GM18502 (cell line): ENCODE measurements at regions not wholly inside any gene's neighbourhood (a gene's known extent, or its start where the extent isn't known, plus 50 kb on each side); places are given as distances from the start of the nearest gene placed in this dataset.

ENCODE experiments used
- ATAC-seq: cut with Tn5 transposase; IDR thresholded peaks from one replicate; pipeline ENCODE4 v1.9.1; 2021; ENCODE audit warnings: mild to moderate bottlenecking; ENCODE audit not compliant: unreplicated experiment, poor library complexity

DNA sequence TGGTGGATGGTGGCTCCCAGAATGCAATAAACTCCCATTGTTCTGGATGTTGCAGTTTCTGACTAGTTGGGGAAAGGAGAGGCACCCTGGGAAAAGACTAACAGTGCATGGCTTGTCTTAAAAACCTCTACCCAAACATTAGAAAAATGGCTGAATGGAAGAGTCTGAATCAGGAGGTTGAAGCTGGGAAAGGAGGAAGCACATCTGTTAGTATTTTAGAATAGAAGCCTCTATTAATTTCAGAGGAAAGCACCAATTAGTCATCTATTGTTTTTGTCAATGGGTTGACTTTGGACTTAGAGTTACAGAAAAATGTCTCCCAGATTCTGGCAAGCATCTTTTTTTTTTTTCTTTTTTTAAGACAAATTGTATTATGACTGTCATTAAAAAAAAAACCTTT is 56.1 kb upstream of the ELMO1 start:
- ATAC-seq, result no peak

DNA sequence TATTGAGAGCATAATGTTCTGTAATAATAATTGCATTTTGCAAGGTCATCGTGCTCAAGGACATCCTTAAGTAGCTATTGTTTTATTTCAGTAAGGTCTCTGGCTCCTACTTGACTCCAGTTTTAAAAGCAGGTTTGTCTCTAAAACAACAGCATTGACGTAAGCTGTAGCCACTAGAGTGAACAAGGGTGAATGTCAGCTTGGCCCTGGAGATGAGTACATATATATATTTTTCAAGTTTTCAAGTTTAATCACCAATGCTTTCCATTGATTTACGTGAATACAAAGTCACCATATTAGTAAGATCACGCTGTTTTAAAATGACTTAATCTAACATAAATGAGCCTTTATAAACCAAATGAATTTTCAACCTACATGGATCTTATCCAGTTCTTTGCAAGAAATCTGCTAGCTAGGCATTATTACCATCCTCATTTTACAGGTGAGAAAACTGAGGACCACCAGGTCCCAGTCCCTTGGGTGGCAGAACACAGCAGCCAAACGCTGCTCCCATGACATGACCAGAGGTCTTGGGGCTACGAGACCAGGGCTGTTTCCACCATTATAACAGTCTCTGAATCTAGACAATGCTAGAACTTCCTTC is 57.2 kb upstream of the ELMO1 start:
- ATAC-seq, result no peak

DNA sequence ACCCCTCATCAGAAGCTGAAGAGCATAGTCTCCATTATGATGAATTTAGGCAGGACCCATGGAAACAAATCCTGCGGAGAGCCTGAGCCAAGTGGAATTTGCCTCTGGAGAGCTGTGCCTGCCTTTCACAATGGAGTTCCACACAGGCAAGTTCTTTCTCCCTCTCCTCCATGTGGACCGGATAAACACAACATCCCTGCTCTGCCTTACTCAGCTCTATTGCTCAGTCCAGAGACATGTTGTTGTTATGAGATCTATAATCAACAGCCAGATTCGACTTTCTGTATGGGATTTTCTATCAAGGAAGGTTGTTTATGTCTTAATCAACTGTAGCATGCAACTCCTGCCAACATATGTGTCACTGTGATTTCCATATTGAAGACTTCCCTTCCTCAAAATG is 59.5 kb upstream of the ELMO1 start:
- ATAC-seq, result no peak

DNA sequence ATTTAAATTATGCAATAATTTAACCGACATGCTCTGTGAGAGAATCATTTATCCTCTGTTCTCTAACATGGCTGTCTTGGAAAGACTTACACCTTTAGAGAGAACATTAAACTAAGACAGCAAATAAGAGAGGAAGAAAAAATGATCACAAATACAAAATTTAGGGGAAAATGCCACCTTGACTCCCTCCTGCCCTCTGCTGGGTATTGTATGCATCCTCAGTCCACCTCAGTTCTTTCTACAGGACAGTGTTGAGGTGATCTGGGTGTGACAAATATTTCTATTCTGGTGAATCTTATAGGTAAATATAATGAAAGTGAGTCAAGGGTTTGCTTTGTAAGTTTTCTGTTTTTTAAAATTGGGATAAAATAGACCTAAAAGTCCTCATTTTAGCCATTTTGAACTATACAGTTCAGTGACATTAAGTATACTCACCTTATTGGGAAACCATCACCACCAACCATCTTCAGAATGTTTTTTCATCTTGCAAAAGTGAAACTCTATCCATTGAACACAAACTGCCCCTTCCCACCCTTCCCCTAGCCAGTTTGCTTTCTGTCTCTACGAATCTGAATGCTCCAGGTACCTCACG is 61.5 kb upstream of the ELMO1 start:
- ATAC-seq, result no peak

DNA sequence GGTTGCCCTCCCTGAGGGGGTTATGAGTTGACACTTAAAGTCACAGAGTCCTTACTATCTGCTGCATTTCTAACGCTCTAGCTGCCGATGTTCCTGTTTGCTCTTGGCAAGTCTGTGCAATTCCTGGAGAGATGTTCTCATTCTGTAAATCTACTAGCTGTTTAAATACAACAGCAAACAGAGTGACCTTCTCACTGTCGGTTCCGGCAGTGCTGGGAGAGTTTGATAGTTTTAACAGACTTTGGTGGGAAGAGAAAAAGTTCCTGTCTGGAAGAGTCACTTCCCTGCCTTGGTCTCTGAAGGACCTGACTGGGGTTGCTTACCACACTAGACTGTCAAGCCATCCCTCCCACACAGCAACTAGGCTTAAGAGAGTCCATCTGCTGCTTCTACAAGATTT is 63.3 kb upstream of the ELMO1 start:
- ATAC-seq, result no peak

DNA sequence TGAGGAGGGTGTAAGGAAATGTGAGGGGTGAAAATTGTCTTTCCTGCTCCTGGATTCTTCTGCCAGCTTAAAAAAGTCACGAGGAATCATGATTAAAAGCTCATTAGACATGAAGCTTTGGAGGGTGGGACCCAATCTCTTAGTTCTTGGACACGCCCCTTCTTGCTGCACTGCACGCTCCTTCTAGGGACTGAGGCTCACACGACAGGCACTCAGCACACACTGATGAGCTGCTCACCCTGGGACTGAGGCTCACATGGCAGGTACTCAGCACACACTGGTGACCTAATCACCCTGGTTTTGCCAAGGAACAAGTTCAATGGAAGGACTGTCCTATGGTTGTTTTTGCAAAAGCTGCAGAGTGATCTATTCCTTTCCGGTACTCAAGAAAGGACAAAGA is 65.8 kb upstream of the ELMO1 start:
- no peak for ATAC-seq

DNA sequence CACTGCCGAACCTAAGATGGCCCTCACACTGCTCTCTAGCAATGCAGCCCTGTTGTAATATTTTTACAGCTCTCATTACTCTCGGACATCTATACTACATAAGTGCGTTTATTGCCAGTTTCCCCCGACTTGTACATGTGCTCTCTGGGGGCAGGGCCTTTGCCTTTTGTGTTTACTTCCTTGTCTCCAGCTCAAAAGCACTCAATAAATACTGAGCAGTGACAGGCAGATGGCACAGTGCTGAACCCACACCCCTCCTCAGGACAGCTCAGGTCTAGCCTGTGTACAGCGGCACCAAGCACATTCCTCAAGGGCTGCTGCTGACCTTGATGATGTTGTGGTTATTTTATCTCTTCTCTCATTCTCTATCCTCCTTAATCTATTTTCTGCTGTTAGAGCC is 68.0 kb upstream of the ELMO1 start:
- no peak for ATAC-seq

DNA sequence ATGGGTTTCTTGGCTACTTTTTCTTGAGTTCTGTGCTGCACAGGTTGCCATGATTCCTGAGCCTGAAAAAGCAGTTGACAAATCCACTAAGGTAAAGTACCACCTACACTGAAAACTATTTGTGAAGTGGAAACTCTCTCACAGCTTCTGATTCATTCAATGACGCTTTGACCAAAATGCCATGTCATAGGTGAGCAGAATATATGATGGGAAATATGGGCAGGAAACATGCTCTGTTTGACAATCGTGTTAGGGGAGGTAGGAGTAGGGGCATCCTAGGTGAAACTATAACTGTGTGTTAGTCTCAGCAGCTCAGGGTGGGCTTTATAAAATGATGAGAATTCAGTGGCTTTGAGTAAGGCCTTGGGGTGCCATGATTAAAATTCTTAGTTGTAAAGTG is 69.6 kb upstream of the ELMO1 start:
- no peak for ATAC-seq

DNA sequence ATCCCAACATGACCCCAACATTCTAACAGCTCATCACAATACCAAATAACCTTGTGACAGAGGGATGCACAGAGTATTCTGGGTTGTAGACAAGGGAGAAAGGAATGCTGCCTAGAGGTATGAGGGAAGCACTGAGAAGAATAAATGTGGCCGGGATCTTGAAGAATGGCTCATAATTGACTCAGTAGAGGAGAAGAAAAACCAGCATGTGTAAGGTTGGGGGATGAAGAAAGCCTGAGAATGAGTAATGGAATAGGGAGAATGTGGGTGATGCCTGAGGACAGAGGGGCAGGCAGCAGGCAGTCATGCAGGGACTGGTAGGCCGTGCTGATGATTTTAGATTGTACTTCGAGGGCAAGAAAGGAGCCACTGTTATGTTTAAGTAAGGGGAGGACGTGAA is 75.4 kb upstream of the ELMO1 start:
- ATAC-seq, result no peak

DNA sequence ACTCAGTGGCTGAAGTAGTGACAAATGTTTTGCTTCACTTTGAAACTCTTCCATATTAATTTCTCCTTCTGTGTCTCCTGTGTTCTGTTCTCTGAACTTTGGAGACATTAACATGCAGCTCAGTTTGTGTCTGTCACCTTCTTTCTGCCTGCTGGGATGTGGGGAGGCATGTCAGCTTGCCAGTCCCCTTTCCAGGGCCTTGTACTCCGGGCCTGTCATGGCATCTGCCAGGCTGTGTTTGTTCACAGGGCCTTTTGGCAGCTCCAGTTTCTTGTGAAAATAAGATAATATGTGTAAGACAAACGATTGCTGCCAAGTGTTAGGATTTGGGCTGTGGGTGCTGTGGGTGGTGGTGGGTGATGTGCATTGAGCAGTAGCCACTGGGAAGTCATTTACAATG is 76.1 kb upstream of the ELMO1 start:
- ATAC-seq, result no peak

DNA sequence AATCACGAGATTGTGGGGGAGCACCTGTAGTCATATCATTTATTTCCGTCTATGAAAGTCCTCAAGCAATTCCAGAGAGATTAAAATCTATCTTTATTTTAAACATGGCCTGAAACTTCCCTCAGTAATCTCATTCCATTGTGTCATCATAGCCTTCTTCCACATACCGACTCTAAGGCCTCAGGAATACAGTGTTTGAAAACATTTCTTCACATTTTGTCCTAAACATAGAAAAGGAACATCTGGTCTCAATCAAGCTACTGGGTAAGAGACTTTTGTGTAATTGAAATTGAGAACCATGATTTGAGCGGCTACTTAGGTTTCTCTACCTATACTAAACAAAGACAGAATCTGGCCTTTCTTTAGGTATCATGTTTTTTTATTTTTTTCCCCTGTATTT is 78.0 kb upstream of the ELMO1 start:
- ATAC-seq, result no peak

DNA sequence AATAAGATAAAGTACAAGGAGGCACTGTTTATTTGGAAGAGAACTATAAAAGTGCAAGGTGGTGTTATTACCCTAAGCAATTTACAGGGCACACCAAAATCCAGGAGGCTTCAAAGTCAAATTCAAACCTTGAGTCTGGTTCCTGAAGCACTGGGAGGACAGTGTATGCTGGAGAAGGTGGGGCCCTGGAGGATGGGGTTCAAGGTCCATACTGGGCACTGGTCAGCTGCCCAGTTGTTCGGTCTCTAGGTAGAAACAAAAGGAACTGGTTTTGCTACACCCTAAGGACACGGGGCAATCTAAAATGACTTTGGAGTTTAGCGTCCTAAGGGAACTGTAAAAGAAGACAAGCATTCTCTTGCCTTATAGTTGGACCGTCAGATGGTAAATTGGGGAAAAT is 78.4 kb upstream of the ELMO1 start:
- ATAC-seq, result no peak

DNA sequence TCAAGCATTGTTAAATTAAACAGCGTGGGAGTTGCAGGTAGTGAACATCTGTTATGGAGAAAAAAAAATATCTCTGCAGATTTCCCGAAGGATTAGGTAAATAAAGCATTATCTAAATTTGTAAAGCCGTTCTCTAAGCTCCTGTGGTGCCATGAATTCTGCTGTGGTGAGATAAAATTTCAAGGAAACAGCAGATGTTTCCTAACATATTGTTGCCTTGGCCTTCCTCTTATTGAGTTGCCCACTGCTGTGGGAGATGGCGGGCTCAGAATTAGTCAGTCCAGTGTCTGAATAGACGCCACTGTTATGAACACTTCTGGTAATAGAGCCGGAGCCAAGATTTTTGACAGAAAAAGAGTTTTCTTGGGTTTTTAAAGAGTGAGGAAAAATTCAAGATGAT is 82.6 kb upstream of the ELMO1 start:
- no peak for ATAC-seq

DNA sequence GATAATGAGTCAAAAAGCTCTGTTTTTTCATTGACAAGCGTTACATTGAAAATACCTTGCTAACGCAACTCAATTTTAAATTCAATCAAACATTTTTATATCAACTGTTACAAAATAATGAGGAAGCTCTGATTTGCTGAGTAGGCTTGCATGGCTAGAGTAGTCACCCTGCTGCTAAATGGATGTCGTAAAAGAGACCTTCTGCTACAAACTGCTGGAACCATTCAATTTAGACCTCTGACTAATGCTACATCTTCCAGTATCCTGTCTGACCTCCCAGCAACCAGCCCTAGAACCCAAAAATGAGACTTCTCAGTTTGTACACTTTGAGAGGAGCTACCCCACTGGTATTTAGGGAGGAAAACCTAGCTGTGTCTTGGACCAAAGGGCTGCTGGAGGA is 84.0 kb upstream of the ELMO1 start:
- no peak for ATAC-seq

DNA sequence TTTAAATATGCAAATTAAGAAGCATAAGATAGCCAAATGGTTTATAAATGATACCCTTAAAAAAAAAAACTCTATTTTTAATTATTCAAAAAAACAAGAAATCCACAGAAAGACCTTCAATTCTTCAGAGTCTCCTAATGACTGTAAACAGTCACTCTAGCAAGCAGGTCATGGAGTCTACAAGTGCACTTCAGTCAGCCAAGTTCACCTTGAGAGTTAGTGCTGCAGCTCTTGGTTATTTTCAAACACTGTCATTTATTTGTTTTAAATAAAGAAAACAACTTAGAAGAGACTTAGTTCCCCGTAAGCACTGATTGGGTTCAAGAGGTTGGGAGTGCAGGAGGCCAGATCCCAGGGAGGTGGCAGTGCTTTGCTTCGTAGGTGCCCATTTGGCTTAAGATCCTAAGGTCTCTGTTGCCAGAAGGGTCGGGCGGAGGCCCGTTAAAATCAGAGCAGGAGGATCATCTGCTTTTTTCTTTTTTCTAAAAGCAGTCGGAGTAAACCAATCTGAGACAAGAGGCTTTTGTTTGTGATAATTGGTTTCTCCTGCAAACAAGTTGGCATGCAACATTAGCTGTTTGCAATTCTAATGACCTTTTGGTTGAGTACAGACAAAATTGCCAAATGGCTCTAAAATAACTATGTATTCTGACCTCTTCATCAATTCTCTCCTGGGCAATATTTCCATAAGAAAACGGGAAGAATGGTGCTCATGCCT is 86.4 kb upstream of the ELMO1 start:
- no peak for ATAC-seq

DNA sequence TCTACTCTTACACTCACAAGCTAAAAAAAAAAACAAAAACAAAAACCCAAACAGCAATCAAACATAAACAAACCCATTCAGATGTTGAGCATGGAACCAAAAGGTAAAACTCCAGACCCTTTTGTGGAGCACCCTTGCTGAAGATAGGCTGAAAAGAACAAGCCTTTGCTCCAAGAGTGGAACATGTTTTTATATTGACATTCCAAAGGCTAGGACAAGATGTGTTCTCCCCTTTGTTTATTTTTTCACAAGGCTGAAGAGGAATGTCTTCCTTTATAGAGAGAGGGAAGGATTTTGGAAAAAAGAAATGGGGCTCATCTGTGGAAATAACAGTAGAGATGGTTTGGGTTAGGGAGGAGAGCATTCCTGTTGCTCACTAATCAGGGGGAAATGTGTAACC is 87.2 kb upstream of the ELMO1 start:
- no peak for ATAC-seq

DNA sequence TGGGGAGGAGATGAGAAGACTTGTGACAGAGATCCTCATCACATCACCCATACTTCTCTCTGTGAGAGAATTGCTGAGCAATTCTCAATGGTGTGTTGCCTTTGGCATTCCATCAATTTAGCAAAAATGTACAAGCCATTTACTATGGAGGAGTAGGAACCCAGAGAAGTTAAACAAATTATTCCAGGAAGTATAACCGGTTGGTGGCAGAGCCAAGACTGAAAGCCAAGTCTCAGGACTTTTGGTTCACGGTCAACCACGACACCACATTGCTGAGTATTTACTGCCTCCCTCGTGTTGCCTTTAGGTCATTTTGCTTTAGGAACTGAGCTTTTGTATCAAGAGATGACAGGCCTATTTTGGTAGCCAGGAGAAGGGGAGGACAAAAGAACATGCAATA is 88.0 kb upstream of the ELMO1 start:
- no peak for ATAC-seq

DNA sequence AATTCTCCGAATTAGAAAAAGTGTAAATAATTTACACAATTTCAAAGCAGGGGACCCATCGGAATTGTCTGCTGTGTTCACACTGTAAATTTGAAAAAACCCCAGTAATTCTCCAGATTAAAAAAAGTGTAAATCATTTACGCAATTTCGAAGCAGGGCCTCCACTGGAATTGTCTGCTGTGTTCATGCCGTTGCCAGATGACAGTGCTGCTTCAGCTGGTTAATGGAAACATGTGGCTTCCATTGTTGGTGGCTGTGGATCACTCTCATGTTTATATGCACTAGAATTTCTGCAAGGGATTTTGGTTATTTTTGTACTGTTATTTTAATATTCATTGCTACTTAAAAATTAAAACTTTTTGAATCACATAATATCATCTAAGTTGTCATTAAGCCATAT is 88.8 kb upstream of the ELMO1 start:
- ATAC-seq, result no peak

DNA sequence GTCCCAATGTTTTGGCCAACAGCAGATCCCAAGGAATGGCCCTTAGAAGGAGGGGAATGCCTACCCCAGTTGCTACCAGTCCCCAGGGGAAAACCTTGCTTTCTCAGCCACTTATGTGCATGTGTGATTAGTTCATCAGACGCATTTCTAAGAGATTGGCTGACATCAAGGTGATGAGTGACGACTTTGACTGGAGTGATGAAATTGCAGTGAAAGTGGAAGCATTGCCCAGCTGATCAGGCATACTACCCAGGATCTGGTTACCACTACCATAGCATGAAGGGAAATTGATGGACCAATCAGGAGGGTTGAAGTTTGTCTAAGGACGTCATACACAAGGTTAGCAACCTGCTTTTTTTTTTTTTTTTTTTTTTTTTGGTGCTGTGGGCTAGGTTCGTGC is 90.3 kb upstream of the ELMO1 start:
- no peak for ATAC-seq

DNA sequence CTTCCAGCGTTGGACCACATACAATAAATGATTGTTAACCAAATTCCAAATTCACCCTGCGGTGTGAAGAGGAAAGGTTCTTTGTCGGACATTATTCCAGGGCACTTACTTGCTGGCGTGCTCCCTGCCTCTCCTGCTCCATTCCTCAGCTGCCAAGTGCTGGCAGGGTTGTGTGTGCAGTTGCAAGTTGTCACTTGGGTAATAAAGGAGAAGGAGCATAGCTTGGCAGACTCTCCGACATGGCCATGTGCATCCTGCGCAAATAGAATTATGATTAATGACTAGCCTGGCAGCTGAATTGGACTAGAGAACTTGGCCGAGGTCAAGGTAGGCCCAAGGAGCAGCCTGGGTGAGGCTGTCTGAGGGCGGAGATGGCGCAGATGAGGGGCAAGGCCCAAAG is 92.3 kb upstream of the ELMO1 start:
- ATAC-seq, result no peak

DNA sequence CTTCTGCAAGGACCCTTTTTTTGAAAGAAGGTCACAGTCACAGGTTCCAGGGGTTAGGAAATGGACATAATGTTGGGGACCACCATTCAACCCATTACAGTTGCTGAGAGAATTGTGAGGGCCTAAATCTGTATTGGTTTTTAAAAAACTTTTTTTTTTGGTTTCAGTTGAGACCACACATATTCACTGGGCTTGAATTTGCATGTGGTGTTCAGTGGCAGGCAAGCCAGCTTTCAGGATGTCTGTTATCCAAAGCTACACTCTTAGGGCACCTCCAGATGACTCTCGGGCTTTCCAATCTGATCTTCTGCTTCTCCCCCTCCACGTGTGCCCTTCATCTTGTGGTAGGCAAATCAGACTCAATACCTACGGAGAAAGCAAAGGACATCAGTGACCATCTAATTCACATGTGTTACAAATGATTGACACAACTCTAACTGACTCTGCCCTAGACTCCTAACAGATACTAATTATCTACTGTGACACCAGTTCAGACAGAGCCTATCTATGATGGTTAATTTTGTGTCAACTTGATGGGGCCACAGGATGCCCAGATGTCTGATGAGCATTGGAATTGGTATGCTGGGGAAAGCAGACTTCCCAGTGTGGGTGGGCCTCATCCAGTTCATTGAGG is 93.3 kb upstream of the ELMO1 start:
- peak; percentile 94 for ATAC-seq
